Stimulated activated CD4-positive, alpha-beta T cell treated with anti-CD3 and anti-CD28 coated beads, Interleukin-12 subunit alpha, Interleukin-12 subunit beta, amount 100 ng/mL, for 48 hours (primary cell): ENCODE measurements at regions not wholly inside any gene's neighbourhood (a gene's known extent, or its start where the extent isn't known, plus 50 kb on each side); places are given as distances from the start of the nearest gene placed in this dataset.
"Not testable (repeated sequence)": the region's sequence is repeated elsewhere in the genome, so short reads cannot be mapped to it uniquely, and the experiment has no call there.

Experiments
- DNase-seq, 3 donors: peaks; one replicate each; pipeline ENCODE4 v3.0.0-alpha.2; 2020; ENCODE audit warnings: low read depth in 2 of 3, low spot score in 1 of 3

DNA sequence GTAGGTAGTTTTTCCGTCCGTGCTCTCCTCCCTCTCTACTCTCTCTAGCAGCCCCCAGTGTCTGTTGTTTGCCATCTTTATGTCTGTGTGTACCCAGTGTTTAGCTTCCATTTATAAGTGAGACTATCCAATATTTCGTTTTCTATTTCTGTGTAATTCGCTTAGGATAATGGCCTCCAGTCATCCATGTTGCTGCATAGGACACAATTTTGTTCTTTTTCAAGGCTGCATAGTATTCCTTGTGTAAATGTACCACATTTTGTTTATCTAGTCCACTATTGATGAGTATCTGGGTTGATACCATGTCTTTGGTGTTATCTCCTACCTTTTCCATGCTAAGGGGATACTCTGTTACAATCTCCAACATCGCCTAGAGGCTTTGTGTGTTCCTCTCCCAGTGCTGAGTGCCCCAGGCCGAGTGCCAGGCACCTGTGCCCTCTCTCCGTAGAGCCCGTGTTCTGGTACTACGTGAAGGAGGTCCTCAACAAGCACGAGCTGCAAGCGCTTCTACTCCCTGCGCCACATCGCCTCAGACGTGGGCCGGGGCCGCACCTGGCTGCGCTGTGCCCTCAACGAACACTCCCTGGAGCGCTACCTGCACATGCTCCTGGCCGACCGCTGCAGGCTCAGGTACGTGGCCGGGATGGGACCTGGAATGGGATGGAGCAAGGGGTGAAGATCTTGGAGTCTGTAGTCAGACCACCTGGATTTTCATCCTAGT, 51.0 kb downstream of the NPIPB11 start:
- not testable (repeated sequence) for DNase-seq

DNA sequence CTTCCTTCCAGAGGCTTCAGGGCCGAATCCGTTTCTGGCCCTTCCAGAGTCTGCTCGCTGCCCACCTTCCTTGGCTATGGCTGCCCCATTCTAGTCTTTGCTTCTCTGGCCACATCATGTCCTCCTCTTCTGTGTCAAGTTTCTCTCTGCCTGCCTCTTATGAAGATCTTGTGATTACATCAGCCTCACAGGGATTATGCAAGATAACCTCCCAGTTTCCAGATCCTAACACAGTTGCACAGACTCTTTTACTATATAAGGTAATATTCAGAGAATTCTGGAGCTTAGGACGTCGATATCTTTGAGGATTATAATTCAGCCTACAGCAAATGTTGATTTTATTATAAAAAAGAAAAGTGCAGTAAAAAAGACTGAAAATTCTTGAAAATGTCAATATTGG, 52.1 kb downstream of the NPIPB11 start:
- DNase-seq, result not testable (repeated sequence)

DNA sequence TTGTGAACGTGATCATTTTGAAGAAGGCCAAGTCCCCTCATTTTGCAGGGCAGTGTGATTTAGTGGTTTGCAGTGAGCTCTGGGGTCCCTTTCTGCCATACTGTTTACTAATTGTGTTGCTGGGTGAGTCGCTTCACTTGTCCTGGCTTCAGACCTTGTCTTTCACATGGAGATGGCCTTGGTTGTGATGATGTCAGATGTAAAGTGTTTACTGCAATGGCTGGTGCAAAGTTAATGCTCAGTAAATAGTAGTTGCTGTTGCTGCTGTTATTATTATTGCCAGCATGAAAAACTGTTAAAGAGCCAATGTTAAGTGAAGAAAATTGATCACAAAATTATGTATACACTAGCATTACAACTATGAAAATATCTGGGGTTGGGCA, 53.9 kb downstream of the NPIPB11 start:
- not testable (repeated sequence) for DNase-seq

DNA sequence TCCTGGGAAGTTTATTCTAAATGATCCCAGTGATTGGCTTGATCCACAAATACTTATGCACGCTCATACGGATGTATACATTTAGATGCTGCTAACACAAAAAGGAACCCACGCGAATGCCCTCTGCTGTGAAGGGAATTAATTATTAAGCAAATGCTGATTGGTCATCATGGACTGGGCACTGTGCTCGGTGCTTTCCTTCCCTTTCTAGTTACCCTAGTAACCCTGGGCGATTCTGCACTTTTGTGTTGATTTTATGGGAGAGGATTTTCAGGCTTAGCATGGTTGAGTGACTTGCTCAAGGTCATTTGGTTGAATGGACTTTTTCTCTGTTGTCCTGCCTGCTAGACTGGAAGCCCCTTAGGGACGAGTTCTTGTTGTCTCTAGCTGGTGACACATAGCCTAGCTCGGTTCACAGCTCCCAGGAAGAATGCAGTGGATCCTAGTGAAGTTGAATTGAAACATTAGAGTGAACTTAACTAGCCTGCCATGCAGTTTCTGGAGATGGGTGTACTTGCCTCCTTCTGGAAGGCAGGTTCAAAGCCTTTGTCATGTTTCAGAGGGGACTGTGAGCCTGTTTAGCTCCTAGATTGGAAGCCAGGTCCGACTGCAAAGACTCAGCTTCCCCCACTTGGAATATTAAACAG, 54.4 kb downstream of the NPIPB11 start:
- DNase-seq, result not testable (repeated sequence)

DNA sequence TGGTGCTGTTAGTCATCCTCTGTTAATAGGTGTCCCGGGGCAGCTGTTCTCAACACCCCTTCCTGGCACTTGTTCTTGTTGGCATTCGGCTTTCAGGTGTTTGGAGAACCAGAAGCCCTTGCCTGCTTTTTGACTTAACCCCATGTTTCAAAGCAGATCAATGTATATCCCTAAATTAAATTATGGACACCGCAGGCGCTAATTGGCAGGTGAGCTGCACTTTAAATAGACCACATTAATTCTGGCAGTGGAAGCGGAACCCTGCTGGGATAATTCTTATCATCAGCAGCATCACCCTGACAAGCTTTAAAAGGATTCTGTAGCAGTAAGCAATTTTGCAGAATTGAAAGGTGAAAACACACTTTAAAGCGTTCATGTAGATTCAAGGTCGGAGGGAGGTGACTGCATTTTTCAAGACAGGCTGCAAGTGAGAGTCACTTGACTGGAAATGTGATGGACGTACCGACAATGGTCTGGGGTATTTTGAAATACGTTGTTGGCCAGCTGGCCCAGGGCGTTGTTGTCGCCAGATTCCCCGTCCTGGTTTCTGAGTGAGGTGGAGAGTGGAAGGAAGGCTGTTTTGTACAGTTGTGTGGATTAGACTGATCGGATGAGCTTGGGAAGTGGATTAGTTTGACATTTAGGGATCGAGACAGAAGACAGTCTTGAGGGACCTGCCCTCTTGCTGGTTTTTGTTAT, 55.1 kb downstream of the NPIPB11 start:
- not testable (repeated sequence) for DNase-seq

DNA sequence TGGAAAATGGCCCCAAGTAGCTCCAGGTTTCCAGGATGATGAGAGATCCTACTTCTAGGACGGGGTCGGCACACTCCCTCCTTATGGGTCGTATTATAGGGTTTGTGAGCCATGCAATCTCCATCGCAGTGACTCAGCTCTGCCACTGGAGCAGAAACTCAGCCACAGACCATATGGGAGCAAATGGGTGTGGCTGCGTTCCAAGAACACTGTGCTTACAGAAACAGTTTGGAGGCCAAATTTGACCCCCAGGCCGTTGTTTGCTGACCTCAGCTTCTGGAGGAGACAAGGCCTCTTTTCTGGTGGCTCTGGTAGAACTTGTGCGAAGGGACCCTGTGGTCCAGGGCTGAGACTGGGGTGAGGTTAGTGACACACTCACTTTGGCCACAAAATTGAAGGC, 56.5 kb downstream of the NPIPB11 start:
- DNase-seq, result not testable (repeated sequence)

DNA sequence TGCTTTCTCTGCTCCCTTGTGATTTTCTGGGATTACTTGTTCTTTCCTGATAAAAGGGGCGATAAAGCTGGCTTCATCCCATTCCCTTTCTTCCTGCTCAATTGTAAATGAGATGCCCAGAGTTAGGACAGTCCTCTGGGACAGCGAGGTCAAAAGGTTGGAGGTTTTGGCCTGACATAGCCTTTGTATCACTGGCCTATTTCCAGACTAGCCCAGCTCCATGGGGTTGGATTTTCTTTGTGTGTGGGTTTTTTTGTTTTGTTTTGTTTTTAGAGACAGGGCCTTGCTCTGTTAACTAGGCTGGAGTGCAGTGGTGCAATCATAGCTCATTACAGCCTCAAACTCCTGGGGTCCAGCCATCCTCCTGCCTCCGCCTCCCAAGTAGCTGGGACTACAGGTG, 57.8 kb downstream of the NPIPB11 start:
- not testable (repeated sequence) for DNase-seq

DNA sequence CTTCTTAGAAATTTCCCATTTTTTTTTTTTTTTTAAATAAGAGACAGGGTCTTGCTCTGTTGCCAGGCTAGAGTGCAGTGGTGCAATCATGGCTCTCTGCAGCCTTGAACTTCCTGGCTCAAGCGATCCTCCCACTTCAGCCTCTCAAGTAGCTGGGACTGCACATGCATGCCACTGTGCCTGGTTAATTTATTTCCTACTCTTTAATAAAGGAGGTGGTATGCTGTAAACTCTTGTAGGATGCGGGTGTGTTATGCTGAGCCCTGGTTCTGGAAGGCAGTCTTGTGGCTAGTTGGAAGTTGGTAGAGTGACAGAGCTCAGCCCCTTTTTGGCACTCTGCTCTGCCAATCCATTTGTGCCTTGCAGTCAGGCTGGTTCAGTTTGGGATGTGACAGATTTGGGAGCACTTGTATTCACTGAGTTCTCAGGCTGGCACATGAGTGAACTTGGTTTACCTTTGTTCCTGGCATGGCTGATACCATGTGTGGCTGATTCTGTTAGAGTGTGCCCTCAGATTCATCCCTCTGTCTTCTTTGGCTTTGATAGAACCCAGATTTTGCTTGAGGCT, 58.3 kb downstream of the NPIPB11 start:
- DNase-seq, result not testable (repeated sequence)

DNA sequence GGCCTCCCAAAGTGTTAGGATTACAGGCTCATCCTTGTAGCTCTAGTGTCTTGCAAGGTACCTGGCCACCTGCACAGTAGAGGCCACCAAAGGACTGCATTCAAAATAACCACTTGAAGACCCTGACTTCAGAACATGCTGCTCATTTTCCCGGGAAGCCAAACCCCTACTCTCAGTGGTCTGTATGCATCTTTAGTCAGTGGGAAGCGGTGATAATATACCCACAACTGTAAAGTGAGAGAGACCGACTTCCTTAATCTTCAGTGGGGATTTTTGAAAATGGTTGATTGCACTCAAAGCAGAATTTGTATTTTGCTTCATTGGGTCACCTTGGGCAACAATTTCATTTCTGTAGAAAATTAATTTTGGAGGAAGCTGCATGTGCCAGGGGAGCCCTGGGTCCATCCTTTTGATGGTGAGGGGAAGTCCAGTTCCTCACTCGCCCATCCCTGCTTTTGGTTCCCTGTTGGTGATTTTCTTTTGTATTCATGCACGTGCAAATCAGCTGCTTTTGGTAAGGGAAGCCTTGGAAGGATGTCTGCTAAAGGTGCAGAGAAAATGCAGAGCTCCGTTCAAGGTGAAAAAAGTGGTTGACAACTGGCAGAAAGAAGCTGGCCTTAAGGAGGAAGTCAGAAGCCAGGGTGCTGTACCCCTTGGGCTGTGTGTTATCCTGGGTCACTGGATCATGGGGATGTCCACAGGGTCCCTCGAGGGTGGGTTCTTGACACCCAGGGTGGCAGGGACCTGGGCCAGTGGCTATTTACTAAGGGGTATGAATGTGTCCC, 59.5 kb downstream of the NPIPB11 start:
- not testable (repeated sequence) for DNase-seq

DNA sequence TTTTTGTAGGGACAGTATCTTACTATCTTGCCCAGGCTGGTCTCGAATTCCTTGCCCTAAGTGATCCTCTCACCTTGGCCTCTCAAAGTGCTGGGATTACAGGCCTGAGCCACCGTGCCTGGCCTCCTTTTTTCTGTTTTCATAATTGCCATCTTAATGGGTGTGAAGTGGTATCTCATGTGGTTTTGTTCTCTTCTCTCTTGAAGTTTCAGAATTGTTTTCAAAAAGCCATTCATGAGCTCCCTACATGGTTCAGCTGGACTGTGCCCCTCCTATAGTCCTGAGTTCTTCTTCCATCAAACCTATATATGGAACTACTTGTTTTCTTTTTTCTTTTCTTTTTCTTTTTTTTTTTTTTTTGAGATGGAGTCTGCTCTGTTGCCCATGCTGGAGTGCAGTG, 60.3 kb downstream of the NPIPB11 start:
- DNase-seq, result not testable (repeated sequence)

DNA sequence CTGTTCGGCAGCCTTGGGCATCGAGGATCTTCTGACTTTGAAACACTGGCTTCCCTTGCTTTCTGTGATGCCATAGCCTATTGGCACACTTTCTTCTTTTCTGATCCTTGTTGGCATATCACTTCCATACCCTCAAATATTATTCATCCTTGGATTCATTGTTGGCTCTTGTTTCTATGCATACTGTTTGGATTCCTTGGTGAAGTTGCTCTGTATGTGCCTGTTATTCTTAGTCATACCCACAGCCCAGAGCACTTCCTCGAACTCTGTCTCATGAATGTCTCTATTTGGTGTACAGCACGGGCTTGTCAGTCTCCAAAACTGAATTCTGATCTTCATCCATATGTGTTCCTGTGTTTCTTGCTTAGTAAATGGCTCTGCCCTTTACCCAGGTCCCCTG, 63.6 kb downstream of the NPIPB11 start:
- DNase-seq, result not testable (repeated sequence)

DNA sequence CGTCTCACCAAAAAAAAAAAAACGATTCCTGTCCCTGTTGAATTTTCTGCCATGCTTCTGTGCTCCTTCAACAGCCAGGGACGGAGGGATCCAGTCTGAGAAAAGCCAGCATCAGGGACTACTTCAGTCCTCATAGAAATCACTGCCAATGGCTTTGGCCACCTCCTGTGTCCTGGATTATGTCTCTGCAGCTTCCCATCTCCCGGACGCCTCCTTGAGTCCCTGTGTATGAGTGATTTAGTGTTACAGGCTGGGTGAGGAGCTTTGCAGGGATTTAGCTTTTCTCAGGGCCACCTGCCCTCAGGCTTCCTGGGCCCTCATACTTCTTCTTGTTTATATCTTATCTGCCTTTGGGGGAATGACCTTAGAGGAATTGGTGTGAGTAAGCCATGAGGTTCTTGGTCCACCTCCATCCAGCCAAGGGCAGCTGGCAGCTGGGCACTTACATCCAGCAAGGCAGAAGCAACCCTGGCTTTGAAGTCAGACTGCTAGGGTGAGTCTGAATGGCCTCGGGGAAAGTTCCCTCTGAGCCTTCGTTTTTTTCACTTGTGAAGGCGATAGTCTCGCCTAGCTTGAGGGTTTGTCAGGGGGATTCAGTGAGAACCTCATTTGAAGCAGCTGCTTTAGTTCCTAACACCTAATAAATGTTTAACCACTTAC, 65.6 kb downstream of the NPIPB11 start:
- DNase-seq, result not testable (repeated sequence)

DNA sequence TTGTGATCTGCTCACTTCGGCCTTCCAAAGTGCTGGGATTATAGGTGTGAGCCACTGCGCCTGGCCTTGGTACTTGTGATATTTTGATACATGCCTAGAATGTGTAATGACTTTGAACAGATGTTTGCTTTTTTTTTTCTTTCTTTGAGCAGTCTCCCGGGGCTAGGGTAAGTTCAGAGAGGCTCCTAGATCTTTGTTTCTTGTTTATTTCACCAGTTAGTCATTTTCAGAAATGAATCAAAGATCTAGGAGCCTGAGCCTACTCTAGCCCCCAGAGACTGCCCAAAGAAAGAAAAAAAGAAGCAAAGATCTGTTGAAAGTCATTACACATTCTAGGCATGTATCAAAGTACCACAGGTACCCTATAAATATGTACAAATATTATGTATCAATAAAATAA, 66.3 kb downstream of the NPIPB11 start:
- not testable (repeated sequence) for DNase-seq

DNA sequence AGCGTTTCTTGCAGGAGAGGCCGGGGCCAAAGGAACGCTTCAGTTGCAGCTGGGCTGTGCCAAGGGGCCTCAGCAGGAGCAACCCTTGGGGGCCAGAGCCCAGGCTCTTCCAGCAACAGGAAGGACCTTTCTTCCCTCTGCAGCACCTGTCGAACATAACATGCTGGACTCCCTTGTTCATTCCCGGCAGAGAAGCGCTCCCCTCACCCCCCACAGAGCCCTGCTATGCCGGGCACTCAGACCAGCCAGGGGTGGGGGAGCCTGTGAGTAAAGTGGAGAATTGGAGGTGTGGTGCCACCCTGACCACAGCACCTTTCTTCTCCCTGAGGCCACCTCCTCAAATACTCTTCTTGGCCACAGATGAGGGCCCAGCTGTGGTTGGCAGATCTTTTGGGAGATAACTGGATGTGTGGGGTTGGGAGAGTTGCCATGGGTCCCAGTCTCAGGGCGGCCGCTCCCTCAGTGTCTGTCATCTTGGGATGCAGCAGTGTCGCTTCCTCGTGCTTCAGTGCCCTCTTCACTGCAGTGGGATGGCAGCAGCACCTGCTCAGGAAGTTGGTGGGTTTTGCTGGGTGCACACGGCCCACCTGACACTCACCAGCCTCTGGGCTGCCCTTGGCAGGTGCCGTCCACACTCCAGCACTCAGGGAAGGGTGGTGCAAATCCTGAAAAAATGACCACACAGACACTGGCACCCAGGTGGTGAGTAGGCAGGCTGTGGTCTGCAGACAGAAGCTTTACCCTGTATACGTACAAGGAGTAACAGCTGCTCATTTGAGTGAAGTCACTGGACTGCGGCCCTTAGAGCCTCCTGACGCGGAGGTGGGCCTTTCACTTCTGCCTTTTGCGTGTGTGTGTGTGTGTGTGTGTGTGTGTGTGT, 67.5 kb downstream of the NPIPB11 start:
- not testable (repeated sequence) for DNase-seq

DNA sequence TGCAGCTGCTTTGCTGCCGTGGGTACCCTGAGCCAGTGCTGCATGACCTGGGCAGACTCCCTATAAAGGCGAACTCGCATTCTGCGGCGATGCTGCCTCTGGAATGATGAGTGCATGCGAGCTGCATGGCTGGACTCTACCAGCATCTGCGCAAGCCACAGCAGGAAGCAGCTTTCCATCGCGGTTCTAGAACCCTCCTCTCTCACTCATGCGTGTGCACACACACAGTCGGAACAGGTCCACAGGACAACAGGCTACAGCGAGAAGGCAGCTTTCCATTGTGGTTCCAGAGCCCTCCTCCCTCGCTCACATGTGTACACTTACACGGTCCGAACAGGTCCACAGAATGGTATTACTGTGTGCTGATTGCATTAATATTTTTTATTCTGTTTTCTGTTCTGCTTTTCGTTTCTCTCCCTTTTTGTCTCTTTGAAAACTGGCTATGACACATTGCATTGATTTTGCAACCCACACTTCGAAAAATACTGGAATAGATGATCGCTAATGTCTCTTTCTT, 69.1 kb downstream of the NPIPB11 start:
- not testable (repeated sequence) for DNase-seq

DNA sequence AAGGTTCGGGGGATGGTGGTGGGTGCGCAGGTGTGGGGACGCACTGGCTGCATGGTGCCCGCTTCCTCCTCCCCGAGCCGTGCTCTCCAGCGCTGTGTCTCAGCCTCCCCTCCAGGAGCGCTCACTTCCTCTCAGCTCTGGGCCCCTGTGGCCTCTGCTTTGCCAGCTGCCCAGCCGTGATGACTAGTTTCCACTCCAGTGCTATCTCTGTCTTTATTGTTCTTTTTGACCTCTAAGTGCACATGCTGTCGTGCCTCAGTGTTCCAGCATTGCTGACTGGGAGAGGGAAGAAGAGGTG, 71.0 kb downstream of the NPIPB11 start:
- DNase-seq, result not testable (repeated sequence)

DNA sequence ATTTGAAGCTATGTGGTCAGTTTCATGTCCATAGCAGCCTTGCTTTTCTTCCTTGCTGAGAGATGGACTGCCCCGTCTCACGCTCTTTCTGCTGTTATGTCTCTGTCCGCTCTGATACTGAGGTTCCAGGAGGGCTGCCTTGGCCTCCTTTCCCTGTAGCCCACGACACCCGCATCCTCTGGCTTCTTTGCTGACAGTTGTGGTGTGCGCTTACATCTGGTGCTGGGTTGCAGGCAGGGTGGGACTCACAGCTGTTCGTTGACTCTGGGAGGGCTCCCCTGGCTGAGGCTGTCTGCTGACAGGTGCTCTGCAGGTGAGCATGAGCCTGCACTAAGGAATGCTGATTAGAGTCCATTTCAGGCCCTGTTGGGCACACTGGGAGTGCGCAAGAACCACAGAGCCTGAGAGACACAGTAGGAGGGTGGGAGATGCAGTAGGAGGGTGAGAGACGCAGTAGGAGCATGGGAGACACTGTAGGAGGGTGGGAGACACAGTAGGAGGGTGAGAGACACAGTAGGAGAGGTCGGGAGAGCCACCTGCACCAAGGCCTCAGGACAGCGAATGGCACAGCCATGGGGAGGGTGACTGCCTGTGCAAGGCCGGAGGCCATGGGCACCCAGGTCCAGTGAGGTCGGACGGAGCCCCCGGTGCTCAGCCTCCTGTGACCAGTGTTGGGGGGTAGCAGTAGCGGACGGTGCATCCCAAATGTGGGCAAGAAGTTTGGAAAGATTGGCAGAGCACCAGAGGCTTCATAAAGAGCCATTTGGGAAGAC, 71.5 kb downstream of the NPIPB11 start:
- not testable (repeated sequence) for DNase-seq

DNA sequence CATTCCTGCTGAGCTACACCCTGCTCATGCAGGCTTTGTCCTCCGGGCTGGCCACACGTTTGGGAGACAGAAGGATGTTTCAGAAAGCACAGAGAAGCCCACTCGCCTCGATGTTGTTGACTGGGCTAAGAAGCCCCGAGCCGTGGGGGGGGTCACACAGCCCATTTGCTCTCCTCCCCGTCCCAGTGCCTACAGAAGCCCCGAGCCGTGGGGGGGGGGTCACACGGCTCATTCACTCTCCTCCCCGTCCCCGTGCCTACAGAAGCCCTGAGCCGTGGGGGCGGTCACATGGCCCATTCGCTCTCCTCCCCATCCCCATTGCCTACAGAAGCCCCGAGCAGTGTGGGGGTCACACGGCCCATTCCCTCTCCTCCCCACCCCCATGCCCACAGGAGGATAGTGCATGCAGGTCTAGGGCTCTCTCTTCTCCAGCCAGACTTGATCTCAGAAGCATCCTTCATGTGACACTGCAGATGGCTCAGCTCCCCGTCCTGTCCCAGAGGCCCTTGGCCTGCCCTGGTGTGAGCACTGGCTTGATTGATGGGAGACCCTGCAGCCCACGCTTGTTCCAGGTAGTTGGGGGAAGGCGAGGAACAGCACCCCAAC, 72.9 kb downstream of the NPIPB11 start:
- not testable (repeated sequence) for DNase-seq
